MM.1S (cell line): ENCODE measurements at regions not wholly inside any gene's neighbourhood (a gene's known extent, or its start where the extent isn't known, plus 50 kb on each side); places are given as distances from the start of the nearest gene placed in this dataset.

ENCODE experiments used
- CTCF ChIP-seq: fragments of 300-600 bp; sonication (generic); IDR thresholded peaks from 2 replicates; pipeline ENCODE4 v1.5.1; 2016; ENCODE audit warnings: antibody characterized with exemption, low read length, mixed read lengths
- EZH2 ChIP-seq: fragments of 300-600 bp; sonication (generic); optimal IDR thresholded peaks from 2 replicates; pipeline ENCODE3; 2017; ENCODE audit warnings: low read depth, mild to moderate bottlenecking, antibody characterized with exemption, low read length, mixed read lengths
- EZH2phosphoT487 ChIP-seq: fragments of 300-600 bp; sonication (generic); IDR thresholded peaks from 2 replicates; pipeline ENCODE4 v1.6.1; 2018; ENCODE audit warnings: antibody characterized with exemption, low read length

- no peak for TF ChIP-seq CTCF
- no peak for TF ChIP-seq EZH2phosphoT487
- TF ChIP-seq EZH2: no peak
Observed at GRCh38 chr18:38174173-38174572, 608.6 kb upstream of the CELF4 start.
